Esophagus muscularis mucosa (tissue), 3 donors: ENCODE measurements at regions not wholly inside any gene's neighbourhood (a gene's known extent, or its start where the extent isn't known, plus 50 kb on each side); places are given as distances from the start of the nearest gene placed in this dataset.

Experiments used
- CTCF ChIP-seq, 3 experiments: fragments of 200-600 bp in 2 of 3; fragments of 450-650 bp in 1 of 3; sonication (generic) in 2 of 3; IDR thresholded peaks; one replicate each; pipeline ENCODE4 v1.5.1; 2017 to 2019; ENCODE audit warnings: antibody characterized with exemption in 3 of 3, mild to moderate bottlenecking in 2 of 3, moderate library complexity in 1 of 3
- POLR2AphosphoS5 ChIP-seq, 2 donors: sonication (generic); formaldehyde crosslinking; IDR thresholded peaks; one replicate each; pipeline ENCODE4 v1.6.1; 2017; ENCODE audit warnings: antibody characterized with exemption in 2 of 2

- TF ChIP-seq POLR2AphosphoS5 (IDR thresholded peaks at IDR 0.05) (no peak), CTCF (IDR thresholded peaks at IDR 0.05) (no peak)
Observed at GRCh38 chr3:8050283-8050682, 451.3 kb upstream of the LMCD1 start.
